ENCODE measurements at regions not wholly inside any gene's neighbourhood (a gene's known extent, or its start where the extent isn't known, plus 50 kb on each side); places are given as distances from the start of the nearest gene placed in this dataset.
"Not testable (repeated sequence)": the region's sequence is repeated elsewhere in the genome, so short reads cannot be mapped to it uniquely, and the experiment has no call there.

GRCh38 chr4:138869165-138869564 lies 146.4 kb upstream of the NOCT start:
- no peaks in the 10 kb centered on the region for H3K4me1 ChIP-seq (ENCODE audit: control insufficient read depth in 2 of 2, insufficient read depth in 2 of 2, low read length in 1 of 2)
- H3K27ac ChIP-seq (ENCODE audit: low read depth in 2 of 2, low read length in 1 of 2): no peak overlapping the region
- no peaks in the 10 kb centered on the region for H3K9me3 ChIP-seq (ENCODE audit: control insufficient read depth in 2 of 2, insufficient read depth in 1 of 2, low read depth in 1 of 2, low read length in 1 of 2)
- no peak overlapping the region for H3K4me3 ChIP-seq (ENCODE audit: low read depth in 1 of 2, low read length in 2 of 2)
- 56 to 58% methylated on average over 1 of the region's 1 CpG for WGBS, 2 donors
- H3K36me3 ChIP-seq (ENCODE audit: control insufficient read depth in 2 of 2, insufficient read depth in 2 of 2, low read length in 1 of 2): no peaks in the 10 kb centered on the region
- no peaks in the 10 kb centered on the region for H3K27me3 ChIP-seq (ENCODE audit: control insufficient read depth in 1 of 2, insufficient read depth in 2 of 2, low read length in 2 of 2)

- Histone ChIP-seq H3K36me3 (ENCODE audit: control insufficient read depth in 2 of 2, insufficient read depth in 2 of 2, low read length in 1 of 2) (no peaks in the 10 kb centered on the region), H3K9me3 (ENCODE audit: control insufficient read depth in 2 of 2, insufficient read depth in 1 of 2, low read depth in 1 of 2, low read length in 1 of 2) (no peaks in the 10 kb centered on the region), H3K4me1 (ENCODE audit: control insufficient read depth in 2 of 2, insufficient read depth in 2 of 2, low read length in 1 of 2) (no peaks in the 10 kb centered on the region), H3K4me3 (ENCODE audit: low read depth in 1 of 2, low read length in 2 of 2) (no peak overlapping the region), H3K27ac (ENCODE audit: low read depth in 2 of 2, low read length in 1 of 2) (no peak overlapping the region), H3K27me3 (ENCODE audit: control insufficient read depth in 1 of 2, insufficient read depth in 2 of 2, low read length in 2 of 2) (no peaks in the 10 kb centered on the region)
- WGBS, 2 donors: 44 to 47% methylated on average over 3 of the region's 3 CpGs
These were observed 147.0 kb upstream of the NOCT start for GRCh38 chr4:138868562-138868961.

- no peak overlapping the region for H3K4me3 ChIP-seq (ENCODE audit: low read depth in 1 of 2, low read length in 2 of 2)
- H3K9me3 ChIP-seq (ENCODE audit: control insufficient read depth in 2 of 2, insufficient read depth in 1 of 2, low read depth in 1 of 2, low read length in 1 of 2): no peaks in the 10 kb centered on the region
- no peaks in the 10 kb centered on the region for H3K36me3 ChIP-seq (ENCODE audit: control insufficient read depth in 2 of 2, insufficient read depth in 2 of 2, low read length in 1 of 2)
- no peaks in the 10 kb centered on the region for H3K27me3 ChIP-seq (ENCODE audit: control insufficient read depth in 1 of 2, insufficient read depth in 2 of 2, low read length in 2 of 2)
- no peaks in the 10 kb centered on the region for H3K4me1 ChIP-seq (ENCODE audit: control insufficient read depth in 2 of 2, insufficient read depth in 2 of 2, low read length in 1 of 2)
- H3K27ac ChIP-seq (ENCODE audit: low read depth in 2 of 2, low read length in 1 of 2): no peak overlapping the region
- 83 to 92% methylated on average over 6 of the region's 6 CpGs for WGBS, 2 donors
These were observed 148.2 kb upstream of the NOCT start for GRCh38 chr4:138867404-138867803.

- Histone ChIP-seq H3K4me3 (ENCODE audit: low read depth in 1 of 2, low read length in 2 of 2) (no peak overlapping the region), H3K9me3 (ENCODE audit: control insufficient read depth in 2 of 2, insufficient read depth in 1 of 2, low read depth in 1 of 2, low read length in 1 of 2) (no peaks in the 10 kb centered on the region), H3K27me3 (ENCODE audit: control insufficient read depth in 1 of 2, insufficient read depth in 2 of 2, low read length in 2 of 2) (no peaks in the 10 kb centered on the region), H3K36me3 (ENCODE audit: control insufficient read depth in 2 of 2, insufficient read depth in 2 of 2, low read length in 1 of 2) (no peaks in the 10 kb centered on the region), H3K27ac (ENCODE audit: low read depth in 2 of 2, low read length in 1 of 2) (no peak overlapping the region), H3K4me1 (ENCODE audit: control insufficient read depth in 2 of 2, insufficient read depth in 2 of 2, low read length in 1 of 2) (no peaks in the 10 kb centered on the region)
- 93 to 96% methylated on average over 2 of the region's 2 CpGs for WGBS, 2 donors
These were observed 149.3 kb upstream of the NOCT start for GRCh38 chr4:138866314-138866713.

- H3K4me3 ChIP-seq (ENCODE audit: low read depth in 1 of 2, low read length in 2 of 2): no peak overlapping the region
- H3K27me3 ChIP-seq (ENCODE audit: control insufficient read depth in 1 of 2, insufficient read depth in 2 of 2, low read length in 2 of 2): no peaks in the 10 kb centered on the region
- no peaks in the 10 kb centered on the region for H3K36me3 ChIP-seq (ENCODE audit: control insufficient read depth in 2 of 2, insufficient read depth in 2 of 2, low read length in 1 of 2)
- H3K27ac ChIP-seq (ENCODE audit: low read depth in 2 of 2, low read length in 1 of 2): no peak overlapping the region
- WGBS, 2 donors: 87% methylated on average over 8 of the region's 8 CpGs
- no peaks in the 10 kb centered on the region for H3K9me3 ChIP-seq (ENCODE audit: control insufficient read depth in 2 of 2, insufficient read depth in 1 of 2, low read depth in 1 of 2, low read length in 1 of 2)
- H3K4me1 ChIP-seq (ENCODE audit: control insufficient read depth in 2 of 2, insufficient read depth in 2 of 2, low read length in 1 of 2): no peaks in the 10 kb centered on the region
These were observed 149.8 kb upstream of the NOCT start for GRCh38 chr4:138865765-138866164.

GRCh38 chr4:138864961-138865720 lies 150.4 kb upstream of the NOCT start:
- Histone ChIP-seq H3K27ac (ENCODE audit: low read depth in 2 of 2, low read length in 1 of 2) (no peak overlapping the region), H3K4me3 (ENCODE audit: low read depth in 1 of 2, low read length in 2 of 2) (no peak overlapping the region), H3K36me3 (ENCODE audit: control insufficient read depth in 2 of 2, insufficient read depth in 2 of 2, low read length in 1 of 2) (no peaks in the 10 kb centered on the region), H3K27me3 (ENCODE audit: control insufficient read depth in 1 of 2, insufficient read depth in 2 of 2, low read length in 2 of 2) (no peaks in the 10 kb centered on the region), H3K4me1 (ENCODE audit: control insufficient read depth in 2 of 2, insufficient read depth in 2 of 2, low read length in 1 of 2) (no peaks in the 10 kb centered on the region), H3K9me3 (ENCODE audit: control insufficient read depth in 2 of 2, insufficient read depth in 1 of 2, low read depth in 1 of 2, low read length in 1 of 2) (no peaks in the 10 kb centered on the region)
- 30 to 35% methylated on average over 10 of the region's 10 CpGs for WGBS, 2 donors

- Histone ChIP-seq H3K27me3 (ENCODE audit: control insufficient read depth in 1 of 2, insufficient read depth in 2 of 2, low read length in 2 of 2) (no peaks in the 10 kb centered on the region), H3K4me3 (ENCODE audit: low read depth in 1 of 2, low read length in 2 of 2) (no peak overlapping the region)
These were observed 152.4 kb upstream of the NOCT start for GRCh38 chr4:138863160-138863559.

GRCh38 chr4:138861135-138861534 lies 154.4 kb upstream of the NOCT start:
- WGBS, 2 donors: 77 to 79% methylated on average over 5 of the region's 5 CpGs
- H3K9me3 ChIP-seq (ENCODE audit: control insufficient read depth in 2 of 2, insufficient read depth in 1 of 2, low read depth in 1 of 2, low read length in 1 of 2): no peaks in the 10 kb centered on the region
- no peak overlapping the region for H3K4me3 ChIP-seq (ENCODE audit: low read depth in 1 of 2, low read length in 2 of 2)
- H3K4me1 ChIP-seq (ENCODE audit: control insufficient read depth in 2 of 2, insufficient read depth in 2 of 2, low read length in 1 of 2): no peaks in the 10 kb centered on the region
- no peaks in the 10 kb centered on the region for H3K27me3 ChIP-seq (ENCODE audit: control insufficient read depth in 1 of 2, insufficient read depth in 2 of 2, low read length in 2 of 2)
- H3K36me3 ChIP-seq (ENCODE audit: control insufficient read depth in 2 of 2, insufficient read depth in 2 of 2, low read length in 1 of 2): no peaks in the 10 kb centered on the region
- no peak overlapping the region for H3K27ac ChIP-seq (ENCODE audit: low read depth in 2 of 2, low read length in 1 of 2)

More at GRCh38 chr4:138863160-138863559, 152.4 kb upstream of the NOCT start:
- WGBS, 2 donors: 71 to 73% methylated on average over 4 of the region's 4 CpGs
- Histone ChIP-seq H3K27ac (ENCODE audit: low read depth in 2 of 2, low read length in 1 of 2) (no peak overlapping the region), H3K9me3 (ENCODE audit: control insufficient read depth in 2 of 2, insufficient read depth in 1 of 2, low read depth in 1 of 2, low read length in 1 of 2) (no peaks in the 10 kb centered on the region), H3K4me1 (ENCODE audit: control insufficient read depth in 2 of 2, insufficient read depth in 2 of 2, low read length in 1 of 2) (no peaks in the 10 kb centered on the region), H3K36me3 (ENCODE audit: control insufficient read depth in 2 of 2, insufficient read depth in 2 of 2, low read length in 1 of 2) (no peaks in the 10 kb centered on the region)

GRCh38 chr4:138860357-138860756 lies 155.2 kb upstream of the NOCT start:
- H3K9me3 ChIP-seq (ENCODE audit: control insufficient read depth in 2 of 2, insufficient read depth in 1 of 2, low read depth in 1 of 2, low read length in 1 of 2); H3K4me1 ChIP-seq (ENCODE audit: control insufficient read depth in 2 of 2, insufficient read depth in 2 of 2, low read length in 1 of 2); H3K4me3 ChIP-seq (ENCODE audit: low read depth in 1 of 2, low read length in 2 of 2); H3K27ac ChIP-seq (ENCODE audit: low read depth in 2 of 2, low read length in 1 of 2); H3K36me3 ChIP-seq (ENCODE audit: control insufficient read depth in 2 of 2, insufficient read depth in 2 of 2, low read length in 1 of 2); H3K27me3 ChIP-seq (ENCODE audit: control insufficient read depth in 1 of 2, insufficient read depth in 2 of 2, low read length in 2 of 2): not testable (repeated sequence)
- WGBS, 2 donors: 83 to 100% methylated on average over 1 of the region's 1 CpG

GRCh38 chr4:138859254-138859653 lies 156.3 kb upstream of the NOCT start:
- no peak overlapping the region for H3K27ac ChIP-seq (ENCODE audit: low read depth in 2 of 2, low read length in 1 of 2)
- H3K4me3 ChIP-seq (ENCODE audit: low read depth in 1 of 2, low read length in 2 of 2): no peak overlapping the region
- no peaks in the 10 kb centered on the region for H3K27me3 ChIP-seq (ENCODE audit: control insufficient read depth in 1 of 2, insufficient read depth in 2 of 2, low read length in 2 of 2)
- H3K36me3 ChIP-seq (ENCODE audit: control insufficient read depth in 2 of 2, insufficient read depth in 2 of 2, low read length in 1 of 2): no peaks in the 10 kb centered on the region
- H3K9me3 ChIP-seq (ENCODE audit: control insufficient read depth in 2 of 2, insufficient read depth in 1 of 2, low read depth in 1 of 2, low read length in 1 of 2): no peaks in the 10 kb centered on the region
- H3K4me1 ChIP-seq (ENCODE audit: control insufficient read depth in 2 of 2, insufficient read depth in 2 of 2, low read length in 1 of 2): no peaks in the 10 kb centered on the region
- WGBS, 2 donors: 60 to 63% methylated on average over 4 of the region's 4 CpGs
